Amniotic stem cell (primary cell): ENCODE measurements at regions not wholly inside any gene's neighbourhood (a gene's known extent, or its start where the extent isn't known, plus 50 kb on each side); places are given as distances from the start of the nearest gene placed in this dataset.

Experiments used
- DNase-seq: peaks from one replicate; lab custom pipeline; 2025; lab: John Stamatoyannopoulos, UW

- DNase-seq = no peak
Observed at GRCh38 chr20:24762791-24763350, 186.2 kb upstream of the CST7 start.

GRCh38 chr20:24763386-24764026, 185.6 kb upstream of the CST7 start:
- no peak for DNase-seq

DNA sequence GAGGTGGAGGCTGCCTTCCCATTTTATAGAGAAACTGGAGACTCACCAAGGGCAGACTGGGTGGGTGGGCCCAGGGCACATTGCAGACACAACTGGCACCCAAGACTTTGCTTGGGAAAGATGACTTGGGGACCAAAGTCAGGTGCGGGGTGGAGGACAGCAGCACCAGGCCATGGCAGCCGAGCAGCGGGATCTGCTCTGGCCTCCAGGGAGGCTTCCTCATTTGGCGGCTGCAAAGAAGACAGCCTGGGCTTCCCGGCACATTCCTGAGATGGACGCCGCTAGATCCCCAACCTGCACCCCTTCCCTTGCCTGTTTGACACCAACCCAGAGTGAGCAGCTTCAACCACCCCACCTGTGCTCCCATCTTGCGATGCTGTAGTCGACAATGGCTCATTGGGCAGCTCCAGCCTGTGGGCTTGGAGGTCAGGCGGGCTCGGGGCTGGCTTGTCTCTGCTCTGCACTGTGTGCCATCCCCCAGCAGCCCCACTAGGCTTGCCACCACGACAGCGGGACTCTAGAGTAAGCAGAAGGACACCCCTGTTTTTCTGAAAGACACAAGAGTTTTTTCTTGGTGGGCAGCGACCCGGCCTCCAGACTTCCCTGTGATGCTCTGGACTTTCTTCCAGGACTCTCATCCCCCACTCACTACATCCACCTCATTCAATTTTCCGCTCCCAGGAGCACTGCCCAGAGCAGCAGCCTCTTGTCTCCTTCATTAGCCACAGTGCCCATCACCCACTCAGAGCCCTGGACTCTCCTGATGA, 184.9 kb upstream of the CST7 start:
- no peak for DNase-seq

- DNase-seq = no peak
Observed at GRCh38 chr20:24764794-24765202, 184.3 kb upstream of the CST7 start.

DNA sequence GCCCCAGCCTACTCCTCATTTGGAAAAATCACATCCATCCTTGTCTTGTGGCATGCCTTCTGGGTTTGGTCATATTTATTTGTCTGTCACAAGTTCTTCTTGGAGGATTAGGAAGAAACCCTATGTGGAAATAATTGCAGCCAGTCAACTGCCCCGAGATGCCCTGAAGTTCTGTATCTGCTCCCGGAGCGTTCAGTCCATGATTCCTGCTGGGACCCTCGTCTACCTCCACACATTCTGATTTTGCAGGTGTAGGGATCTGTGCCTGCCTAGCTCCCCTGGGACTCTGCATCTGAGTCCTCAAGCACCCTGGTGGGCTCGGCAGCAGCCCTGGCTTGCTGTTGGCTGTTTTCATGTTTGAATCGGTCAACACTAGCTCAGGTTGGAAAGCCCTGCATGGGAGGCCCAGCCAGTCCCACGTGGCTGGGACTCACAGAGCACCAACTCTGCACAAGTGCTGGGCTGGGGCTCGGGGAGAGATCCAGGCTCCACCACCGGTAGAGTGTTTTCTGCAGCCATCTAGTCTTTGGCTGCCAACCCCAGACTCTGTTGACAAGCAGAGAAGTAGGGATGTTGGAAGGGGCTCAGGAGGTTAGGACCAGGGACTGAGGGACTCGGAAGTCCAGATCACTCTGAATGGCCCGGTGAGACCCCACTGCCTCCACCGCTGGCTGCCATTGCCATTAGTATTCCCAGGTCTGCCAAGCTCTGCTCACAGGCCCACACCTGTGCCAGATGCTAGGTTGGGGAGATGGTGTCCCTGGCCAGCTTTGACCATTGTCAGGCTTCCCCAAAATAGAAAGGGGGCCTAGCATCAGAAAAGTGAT, 183.5 kb upstream of the CST7 start:
- no peak for DNase-seq

- no peak for DNase-seq
Observed at GRCh38 chr20:24766143-24766527, 182.9 kb upstream of the CST7 start.

- no peak for DNase-seq
Observed at GRCh38 chr20:24766826-24767622, 182.0 kb upstream of the CST7 start.

DNA sequence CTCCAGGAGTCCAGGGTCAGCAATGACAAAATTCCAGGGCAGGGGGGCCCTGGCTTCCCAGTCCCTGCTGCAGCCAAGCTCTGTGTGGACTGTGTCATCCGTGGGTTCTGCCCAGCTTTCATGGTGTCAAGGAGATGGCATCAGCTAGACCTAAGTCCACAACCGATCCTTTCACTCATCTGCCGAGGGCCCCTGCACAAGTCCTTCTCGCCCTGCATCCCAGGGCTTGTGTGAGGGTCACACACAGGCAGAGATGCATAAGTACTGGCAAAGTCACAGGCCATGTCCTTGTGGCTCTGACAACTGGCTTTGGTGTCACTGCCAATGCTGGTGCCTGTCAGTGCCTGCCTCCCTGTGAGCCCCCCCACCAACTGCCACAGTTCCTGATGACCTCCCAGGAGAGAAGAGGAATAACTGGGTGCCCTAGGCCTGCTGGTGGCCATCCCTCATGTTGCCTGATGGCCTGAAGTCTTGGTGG, 181.4 kb upstream of the CST7 start:
- no peak for DNase-seq

DNA sequence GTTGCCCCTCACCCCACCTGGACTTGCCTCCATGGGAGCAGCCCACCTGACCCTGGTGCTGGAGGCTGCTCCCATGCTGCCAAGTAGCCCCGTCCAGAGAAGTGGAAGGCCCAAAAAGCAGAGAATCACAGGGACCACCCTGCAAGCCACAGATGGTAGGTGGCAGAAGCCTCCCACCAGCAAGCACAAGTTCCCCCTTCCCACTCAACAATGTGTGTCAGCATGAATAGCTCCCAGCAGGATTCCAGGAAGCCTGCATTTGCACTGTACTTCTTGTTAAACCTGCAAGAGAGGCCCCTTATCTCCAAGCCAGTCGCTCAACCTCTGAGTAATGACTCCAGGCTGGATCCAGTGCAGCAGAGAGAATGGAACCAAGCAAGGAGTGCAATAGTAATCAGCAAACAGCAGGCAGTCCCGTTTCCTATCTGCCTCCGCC, 180.8 kb upstream of the CST7 start:
- DNase-seq = no peak

- no peak for DNase-seq
Observed at GRCh38 chr20:24768713-24769601, 180.1 kb upstream of the CST7 start.

DNA sequence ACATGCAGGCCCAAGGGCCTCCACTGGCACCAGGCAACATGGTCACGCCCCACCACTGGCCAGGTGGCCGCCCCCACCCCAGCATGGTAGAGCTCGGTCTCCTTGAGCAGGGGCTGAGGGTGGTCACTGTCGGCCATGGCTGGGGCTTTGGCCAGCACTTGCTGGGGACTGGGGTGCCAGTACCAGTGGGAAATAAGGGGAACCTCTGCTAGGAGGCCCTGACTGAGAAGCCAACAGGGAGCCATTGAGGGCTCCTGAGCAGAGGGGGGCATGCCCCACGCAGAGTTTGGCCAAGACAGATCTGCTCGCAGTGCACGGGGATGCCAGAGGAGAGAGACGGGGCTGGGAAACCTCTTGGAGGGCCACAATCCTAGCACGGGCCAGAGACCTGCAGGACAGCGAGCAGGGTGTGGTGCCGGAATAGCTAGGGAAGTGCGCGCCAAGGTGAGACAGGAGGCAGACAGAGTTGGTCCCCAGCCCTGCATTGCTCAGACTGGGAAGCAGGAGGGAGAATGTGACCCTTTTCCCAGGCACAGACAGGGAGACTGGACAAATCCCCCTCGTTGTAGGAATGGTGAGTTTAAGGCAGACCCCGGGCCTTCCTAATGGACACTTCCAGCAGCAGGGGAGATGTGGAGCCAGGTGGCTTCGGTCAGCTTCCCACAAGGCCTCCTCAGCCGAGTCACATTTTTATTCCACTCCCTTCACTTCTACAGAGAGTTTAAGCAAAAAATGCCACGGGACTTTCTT, 179.0 kb upstream of the CST7 start:
- no peak for DNase-seq

- DNase-seq = no peak
Observed at GRCh38 chr20:24770628-24771541, 178.2 kb upstream of the CST7 start.

- no peak for DNase-seq
Observed at GRCh38 chr20:24771542-24772061, 177.5 kb upstream of the CST7 start.

GRCh38 chr20:24772667-24773066, 176.4 kb upstream of the CST7 start:
- no peak for DNase-seq

DNA sequence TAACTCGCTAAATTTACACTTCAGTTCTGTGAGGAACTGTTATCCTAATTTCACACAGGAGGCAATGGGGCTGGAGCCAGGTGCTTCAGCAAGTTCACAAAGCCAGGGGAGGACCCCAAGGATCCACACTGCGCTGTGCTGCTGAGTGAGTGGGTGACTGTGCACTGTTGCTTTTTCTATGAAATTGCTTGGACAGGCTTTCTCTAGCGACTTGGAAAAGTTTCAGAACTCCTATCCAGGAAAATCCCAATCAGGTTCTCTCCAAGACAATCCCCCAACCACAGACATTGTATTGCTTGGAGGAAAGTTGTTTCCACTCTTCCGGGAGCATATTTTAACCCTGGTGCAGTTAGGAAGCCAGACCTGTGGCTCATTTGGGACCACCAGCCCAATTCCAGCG, 175.9 kb upstream of the CST7 start:
- DNase-seq = no peak

- DNase-seq = peak; percentile 42
Observed at GRCh38 chr20:24773751-24774201, 175.3 kb upstream of the CST7 start.

DNA sequence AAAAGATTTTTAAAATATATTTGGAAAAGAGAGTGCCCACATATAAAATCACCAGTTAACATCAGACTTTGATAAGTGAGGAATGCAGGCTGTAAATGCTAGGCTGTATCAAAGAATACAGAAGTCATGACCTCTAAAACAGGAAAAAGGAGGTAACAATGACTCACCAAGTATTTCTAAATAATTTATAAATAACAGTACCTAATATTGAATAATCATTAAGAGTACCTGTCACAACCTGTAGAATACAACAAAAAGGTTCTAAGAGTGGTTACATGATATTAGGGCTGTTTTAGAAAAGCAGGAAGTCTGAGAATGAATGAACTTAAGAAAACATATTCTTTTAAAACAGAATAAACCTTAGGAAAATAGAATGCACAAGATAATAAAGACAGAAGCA, 173.1 kb upstream of the CST7 start:
- DNase-seq = no peak

DNA sequence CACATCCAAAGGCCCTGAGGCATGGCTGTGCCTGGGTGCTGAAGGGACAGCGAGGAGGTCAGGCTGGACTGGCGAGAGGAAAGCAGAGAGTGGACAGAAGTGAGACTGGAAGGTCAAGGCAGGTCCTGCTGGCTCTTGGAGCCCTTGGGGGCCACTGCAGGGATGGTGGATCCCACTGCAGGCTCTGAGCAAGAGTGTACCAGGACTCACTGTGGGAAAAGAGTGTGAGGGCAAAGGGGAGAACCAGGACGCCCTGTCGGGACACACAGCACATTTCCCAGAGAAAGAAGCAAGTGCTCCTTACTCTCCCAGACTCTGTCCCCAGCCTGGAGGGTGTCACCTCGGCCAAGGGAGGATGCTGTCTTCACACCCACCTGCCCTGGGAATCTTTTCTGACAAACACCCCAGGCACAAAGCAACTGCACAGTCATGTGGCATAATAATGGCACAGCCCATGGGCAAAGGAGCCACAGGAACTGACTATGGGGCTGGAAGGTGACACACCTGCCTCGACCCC, 172.3 kb upstream of the CST7 start:
- no peak for DNase-seq
